ENCODE measurements at regions not wholly inside any gene's neighbourhood (a gene's known extent, or its start where the extent isn't known, plus 50 kb on each side); places are given as distances from the start of the nearest gene placed in this dataset.
"Not testable (repeated sequence)": the region's sequence is repeated elsewhere in the genome, so short reads cannot be mapped to it uniquely, and the experiment has no call there.

GRCh38 chr1:55514571-55514970 lies 299.4 kb upstream of the USP24 start:
- WGBS (ENCODE audit: insufficient coverage), result 44% methylated on average over 1 of the region's 4 CpGs
- POLR2A ChIA-PET; H3K4me3 ChIP-seq (ENCODE audit: control insufficient read depth in 1 of 7, extremely low read depth in 1 of 7, insufficient read depth in 4 of 7, low read depth in 2 of 7, low read length in 6 of 7); H3K27ac ChIP-seq (ENCODE audit: insufficient read depth in 1 of 2, low read depth in 1 of 2, low read length in 2 of 2, poor library complexity in 1 of 2, severe bottlenecking in 2 of 2); DNase-seq; H3K36me3 ChIP-seq (ENCODE audit: control insufficient read depth in 4 of 4, insufficient read depth in 4 of 4, low read length in 3 of 4); CTCF ChIA-PET; H3K4me1 ChIP-seq (ENCODE audit: control extremely low read depth in 1 of 4, control insufficient read depth in 4 of 4, insufficient read depth in 4 of 4, low read length in 3 of 4); H3K9me3 ChIP-seq (ENCODE audit: control extremely low read depth in 1 of 5, control insufficient read depth in 4 of 5, insufficient read depth in 2 of 5, low read depth in 1 of 5, low read length in 4 of 5): not testable (repeated sequence)
- peaks cover 0 to 11% (median 2%) of the 10 kb centered on the region in 5 experiments for H3K27me3 ChIP-seq (replicated peaks in 2 of 5; ENCODE audit: control insufficient read depth in 4 of 5, insufficient read depth in 5 of 5, low read length in 4 of 5)

GRCh38 chr1:55512466-55512865 lies 297.3 kb upstream of the USP24 start:
- no CpG with 5 or more reads among the region's 2 CpGs for WGBS (ENCODE audit: insufficient coverage)
- Histone ChIP-seq H3K9me3 (ENCODE audit: control extremely low read depth in 1 of 5, control insufficient read depth in 4 of 5, insufficient read depth in 2 of 5, low read depth in 1 of 5, low read length in 4 of 5) (no peaks in the 10 kb centered on the region), H3K4me1 (ENCODE audit: control extremely low read depth in 1 of 4, control insufficient read depth in 4 of 4, insufficient read depth in 4 of 4, low read length in 3 of 4) (no peaks in the 10 kb centered on the region), H3K36me3 (ENCODE audit: control insufficient read depth in 4 of 4, insufficient read depth in 4 of 4, low read length in 3 of 4) (no peaks in the 10 kb centered on the region), H3K27me3 (replicated peaks in 2 of 5; ENCODE audit: control insufficient read depth in 4 of 5, insufficient read depth in 5 of 5, low read length in 4 of 5) (peaks cover 0 to 6% (median 0%) of the 10 kb centered on the region in 5 experiments), H3K4me3 (ENCODE audit: control insufficient read depth in 1 of 7, extremely low read depth in 1 of 7, insufficient read depth in 4 of 7, low read depth in 2 of 7, low read length in 6 of 7) (no peak overlapping the region), H3K27ac (ENCODE audit: insufficient read depth in 1 of 2, low read depth in 1 of 2, low read length in 2 of 2, poor library complexity in 1 of 2, severe bottlenecking in 2 of 2) (no peak overlapping the region)
- no peak for DNase-seq
- CTCF ChIA-PET, result no interaction called here
- POLR2A ChIA-PET, result no interaction called here

GRCh38 chr1:55507578-55507931 lies 292.4 kb upstream of the USP24 start:
- no peaks in the 10 kb centered on the region for H3K9me3 ChIP-seq (ENCODE audit: control extremely low read depth in 1 of 5, control insufficient read depth in 4 of 5, insufficient read depth in 2 of 5, low read depth in 1 of 5, low read length in 4 of 5)
- CTCF ChIA-PET, result no interaction called here

GRCh38 chr1:55506740-55507577 lies 291.8 kb upstream of the USP24 start:
- ChIA-PET CTCF (no interaction called here), POLR2A (interaction anchor here (0.5 kb wide), 1 partner anchor 443 kb away, joined by 3 read pairs; no protein-coding TSS in a partner anchor)
- no peaks in the 10 kb centered on the region for H3K4me1 ChIP-seq (ENCODE audit: control extremely low read depth in 1 of 4, control insufficient read depth in 4 of 4, insufficient read depth in 4 of 4, low read length in 3 of 4)
- no peak overlapping the region for H3K27ac ChIP-seq (ENCODE audit: insufficient read depth in 1 of 2, low read depth in 1 of 2, low read length in 2 of 2, poor library complexity in 1 of 2, severe bottlenecking in 2 of 2)
- H3K9me3 ChIP-seq (ENCODE audit: control extremely low read depth in 1 of 5, control insufficient read depth in 4 of 5, insufficient read depth in 2 of 5, low read depth in 1 of 5, low read length in 4 of 5), result no peaks in the 10 kb centered on the region
- peaks cover 0 to 10% (median 7%) of the 10 kb centered on the region in 5 experiments for H3K27me3 ChIP-seq (replicated peaks in 2 of 5; ENCODE audit: control insufficient read depth in 4 of 5, insufficient read depth in 5 of 5, low read length in 4 of 5)
- no peak overlapping the region for H3K4me3 ChIP-seq (ENCODE audit: control insufficient read depth in 1 of 7, extremely low read depth in 1 of 7, insufficient read depth in 4 of 7, low read depth in 2 of 7, low read length in 6 of 7)
- 88% methylated on average over 6 of the region's 6 CpGs for WGBS (ENCODE audit: insufficient coverage)
- DNase-seq, result no peak
- H3K36me3 ChIP-seq (ENCODE audit: control insufficient read depth in 4 of 4, insufficient read depth in 4 of 4, low read length in 3 of 4), result no peaks in the 10 kb centered on the region

More at GRCh38 chr1:55507578-55507931, 292.4 kb upstream of the USP24 start:
- Histone ChIP-seq H3K27ac (ENCODE audit: insufficient read depth in 1 of 2, low read depth in 1 of 2, low read length in 2 of 2, poor library complexity in 1 of 2, severe bottlenecking in 2 of 2) (no peak overlapping the region), H3K36me3 (ENCODE audit: control insufficient read depth in 4 of 4, insufficient read depth in 4 of 4, low read length in 3 of 4) (no peaks in the 10 kb centered on the region), H3K4me1 (ENCODE audit: control extremely low read depth in 1 of 4, control insufficient read depth in 4 of 4, insufficient read depth in 4 of 4, low read length in 3 of 4) (no peaks in the 10 kb centered on the region), H3K4me3 (ENCODE audit: control insufficient read depth in 1 of 7, extremely low read depth in 1 of 7, insufficient read depth in 4 of 7, low read depth in 2 of 7, low read length in 6 of 7) (no peak overlapping the region), H3K27me3 (replicated peaks in 2 of 5; ENCODE audit: control insufficient read depth in 4 of 5, insufficient read depth in 5 of 5, low read length in 4 of 5) (peaks cover 0 to 10% (median 7%) of the 10 kb centered on the region in 5 experiments)
- WGBS (ENCODE audit: insufficient coverage), result 71% methylated on average over 2 of the region's 2 CpGs
- POLR2A ChIA-PET, result interaction anchor here (0.5 kb wide), 1 partner anchor 442 kb away, joined by 3 read pairs; no protein-coding TSS in a partner anchor
- DNase-seq, result no peak

- POLR2A ChIA-PET, result no interaction called here
- H3K4me1 ChIP-seq (ENCODE audit: control extremely low read depth in 1 of 4, control insufficient read depth in 4 of 4, insufficient read depth in 4 of 4, low read length in 3 of 4), result no peaks in the 10 kb centered on the region
- no peak overlapping the region for H3K27ac ChIP-seq (ENCODE audit: insufficient read depth in 1 of 2, low read depth in 1 of 2, low read length in 2 of 2, poor library complexity in 1 of 2, severe bottlenecking in 2 of 2)
- no peaks in the 10 kb centered on the region for H3K9me3 ChIP-seq (ENCODE audit: control extremely low read depth in 1 of 5, control insufficient read depth in 4 of 5, insufficient read depth in 2 of 5, low read depth in 1 of 5, low read length in 4 of 5)
- no peak for DNase-seq
- H3K4me3 ChIP-seq (ENCODE audit: control insufficient read depth in 1 of 7, extremely low read depth in 1 of 7, insufficient read depth in 4 of 7, low read depth in 2 of 7, low read length in 6 of 7), result no peak overlapping the region
- CTCF ChIA-PET, result no interaction called here
- H3K27me3 ChIP-seq (replicated peaks in 2 of 5; ENCODE audit: control insufficient read depth in 4 of 5, insufficient read depth in 5 of 5, low read length in 4 of 5), result peaks cover 0 to 10% (median 7%) of the 10 kb centered on the region in 5 experiments
- H3K36me3 ChIP-seq (ENCODE audit: control insufficient read depth in 4 of 4, insufficient read depth in 4 of 4, low read length in 3 of 4), result no peaks in the 10 kb centered on the region
Observed at GRCh38 chr1:55505326-55505725, 290.2 kb upstream of the USP24 start.

GRCh38 chr1:55504306-55504731 lies 289.2 kb upstream of the USP24 start:
- Histone ChIP-seq H3K27ac (ENCODE audit: insufficient read depth in 1 of 2, low read depth in 1 of 2, low read length in 2 of 2, poor library complexity in 1 of 2, severe bottlenecking in 2 of 2) (no peak overlapping the region), H3K9me3 (ENCODE audit: control extremely low read depth in 1 of 5, control insufficient read depth in 4 of 5, insufficient read depth in 2 of 5, low read depth in 1 of 5, low read length in 4 of 5) (no peaks in the 10 kb centered on the region), H3K4me1 (ENCODE audit: control extremely low read depth in 1 of 4, control insufficient read depth in 4 of 4, insufficient read depth in 4 of 4, low read length in 3 of 4) (no peaks in the 10 kb centered on the region), H3K4me3 (ENCODE audit: control insufficient read depth in 1 of 7, extremely low read depth in 1 of 7, insufficient read depth in 4 of 7, low read depth in 2 of 7, low read length in 6 of 7) (no peak overlapping the region), H3K36me3 (ENCODE audit: control insufficient read depth in 4 of 4, insufficient read depth in 4 of 4, low read length in 3 of 4) (no peaks in the 10 kb centered on the region), H3K27me3 (replicated peaks in 2 of 5; ENCODE audit: control insufficient read depth in 4 of 5, insufficient read depth in 5 of 5, low read length in 4 of 5) (peaks cover 0 to 10% (median 7%) of the 10 kb centered on the region in 5 experiments)
- CTCF ChIA-PET, result no interaction called here
- WGBS (ENCODE audit: insufficient coverage), result 95% methylated on average over 4 of the region's 4 CpGs
- no peak for DNase-seq
- POLR2A ChIA-PET, result no interaction called here

- WGBS (ENCODE audit: insufficient coverage), result no CpG with 5 or more reads among the region's 2 CpGs
- Histone ChIP-seq H3K9me3 (ENCODE audit: control extremely low read depth in 1 of 5, control insufficient read depth in 4 of 5, insufficient read depth in 2 of 5, low read depth in 1 of 5, low read length in 4 of 5) (no peaks in the 10 kb centered on the region), H3K36me3 (ENCODE audit: control insufficient read depth in 4 of 4, insufficient read depth in 4 of 4, low read length in 3 of 4) (no peaks in the 10 kb centered on the region), H3K4me3 (ENCODE audit: control insufficient read depth in 1 of 7, extremely low read depth in 1 of 7, insufficient read depth in 4 of 7, low read depth in 2 of 7, low read length in 6 of 7) (no peak overlapping the region), H3K27me3 (replicated peaks in 2 of 5; ENCODE audit: control insufficient read depth in 4 of 5, insufficient read depth in 5 of 5, low read length in 4 of 5) (peaks cover 0 to 10% (median 7%) of the 10 kb centered on the region in 5 experiments), H3K27ac (ENCODE audit: insufficient read depth in 1 of 2, low read depth in 1 of 2, low read length in 2 of 2, poor library complexity in 1 of 2, severe bottlenecking in 2 of 2) (no peak overlapping the region), H3K4me1 (ENCODE audit: control extremely low read depth in 1 of 4, control insufficient read depth in 4 of 4, insufficient read depth in 4 of 4, low read length in 3 of 4) (no peaks in the 10 kb centered on the region)
- no peak for DNase-seq
- CTCF ChIA-PET, result no interaction called here
- POLR2A ChIA-PET, result no interaction called here
Observed at GRCh38 chr1:55503663-55504305, 288.6 kb upstream of the USP24 start.

Data from common myeloid progenitor, CD34-positive (primary cell).